Neutrophil (primary cell): ENCODE measurements at regions not wholly inside any gene's neighbourhood (a gene's known extent, or its start where the extent isn't known, plus 50 kb on each side); places are given as distances from the start of the nearest gene placed in this dataset.

Experiments
- H3K27ac ChIP-seq: fragments of 200-600 bp; sonication (generic); 2 replicates; pipeline ENCODE4 v1.5.1; 2016; ENCODE audit warnings: mild to moderate bottlenecking, moderate library complexity
- H3K27me3 ChIP-seq: fragments of 200-600 bp; sonication (generic); 2 replicates; pipeline ENCODE4 v1.6.0; 2016; ENCODE audit warnings: mild to moderate bottlenecking
- H3K36me3 ChIP-seq: fragments of 200-600 bp; sonication (generic); 2 replicates; pipeline ENCODE4 v1.5.1; 2017
- H3K4me1 ChIP-seq, 2 experiments: fragments of 200-600 bp in 1 of 2; sonication (generic) in 1 of 2; 1 replicate in 1 of 2; 2 replicates in 1 of 2; pipeline versions ENCODE4 v1.5.1 to v1.6.1; 2013 to 2016; ENCODE audit warnings: low read depth in 1 of 2, low read length in 1 of 2, mild to moderate bottlenecking in 1 of 2, moderate library complexity in 1 of 2; ENCODE audit not compliant: control insufficient read depth in 1 of 2, insufficient read depth in 1 of 2
- H3K4me3 ChIP-seq, 2 experiments: fragments of 200-600 bp in 1 of 2; sonication (generic) in 1 of 2; 1 replicate in 1 of 2; 2 replicates in 1 of 2; pipeline ENCODE4 v1.5.1; 2013 to 2016; ENCODE audit warnings: low read depth in 1 of 2, low read length in 1 of 2, mild to moderate bottlenecking in 1 of 2, moderate library complexity in 1 of 2
- H3K9me3 ChIP-seq: fragments of 200-600 bp; sonication (generic); 2 replicates; pipeline ENCODE4 v1.5.1; 2016
- TF ChIP-seq, protein P1 (sequence below): fragments of 200-600 bp; sonication (generic); IDR thresholded peaks from 2 replicates; pipeline ENCODE4 v1.5.1; 2016; ENCODE audit warnings: antibody characterized with exemption

DNA sequence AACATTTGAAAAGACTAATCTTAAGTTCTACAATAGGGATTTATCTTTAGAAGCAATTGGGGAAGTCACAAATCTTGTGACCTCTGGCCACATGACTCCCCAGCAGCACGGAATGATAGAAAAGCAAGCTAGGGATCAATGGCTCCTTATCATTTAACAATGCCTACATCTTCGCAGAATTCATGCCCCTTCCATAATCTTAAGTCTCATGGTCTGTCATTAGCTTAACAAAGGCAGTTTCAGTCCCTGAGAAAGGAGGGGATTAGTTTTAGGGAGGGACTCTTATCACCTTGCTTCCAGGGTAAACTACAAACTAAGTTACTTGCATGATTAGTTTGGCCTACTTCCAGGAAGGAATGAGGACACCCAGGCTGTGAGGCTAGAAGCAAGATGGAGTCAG lies 486.0 kb downstream of the RMST start:
- Histone ChIP-seq H3K27ac (no peak overlapping the region), H3K27me3 (no peaks in the 10 kb centered on the region), H3K36me3 (no peaks in the 10 kb centered on the region), H3K4me1 (no peaks in the 10 kb centered on the region), H3K4me3 (no peak overlapping the region), H3K9me3 (no peaks in the 10 kb centered on the region)
- TF ChIP-seq, protein P1, sequence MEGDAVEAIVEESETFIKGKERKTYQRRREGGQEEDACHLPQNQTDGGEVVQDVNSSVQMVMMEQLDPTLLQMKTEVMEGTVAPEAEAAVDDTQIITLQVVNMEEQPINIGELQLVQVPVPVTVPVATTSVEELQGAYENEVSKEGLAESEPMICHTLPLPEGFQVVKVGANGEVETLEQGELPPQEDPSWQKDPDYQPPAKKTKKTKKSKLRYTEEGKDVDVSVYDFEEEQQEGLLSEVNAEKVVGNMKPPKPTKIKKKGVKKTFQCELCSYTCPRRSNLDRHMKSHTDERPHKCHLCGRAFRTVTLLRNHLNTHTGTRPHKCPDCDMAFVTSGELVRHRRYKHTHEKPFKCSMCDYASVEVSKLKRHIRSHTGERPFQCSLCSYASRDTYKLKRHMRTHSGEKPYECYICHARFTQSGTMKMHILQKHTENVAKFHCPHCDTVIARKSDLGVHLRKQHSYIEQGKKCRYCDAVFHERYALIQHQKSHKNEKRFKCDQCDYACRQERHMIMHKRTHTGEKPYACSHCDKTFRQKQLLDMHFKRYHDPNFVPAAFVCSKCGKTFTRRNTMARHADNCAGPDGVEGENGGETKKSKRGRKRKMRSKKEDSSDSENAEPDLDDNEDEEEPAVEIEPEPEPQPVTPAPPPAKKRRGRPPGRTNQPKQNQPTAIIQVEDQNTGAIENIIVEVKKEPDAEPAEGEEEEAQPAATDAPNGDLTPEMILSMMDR, result no peak

DNA sequence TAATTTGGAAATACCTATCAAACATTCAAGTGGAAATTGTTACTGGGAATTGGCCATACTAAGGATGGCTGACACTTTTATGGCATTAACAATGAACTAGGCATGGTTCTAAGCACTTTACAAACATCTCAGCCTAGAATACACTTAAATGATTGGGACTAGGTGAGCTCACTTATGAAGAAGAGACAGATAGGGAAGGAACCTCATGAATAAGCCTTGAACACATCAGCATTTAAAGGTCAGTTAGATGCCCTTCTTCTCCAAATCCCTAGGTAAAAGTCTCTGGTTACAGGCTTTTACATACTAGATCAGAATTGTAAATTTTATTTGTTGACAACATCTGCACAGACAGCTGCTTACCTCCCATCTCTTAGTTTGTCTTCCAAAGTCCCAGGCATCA lies 488.6 kb downstream of the RMST start:
- TF ChIP-seq, protein P1, result no peak
- no peaks in the 10 kb centered on the region for H3K9me3 ChIP-seq
- H3K4me3 ChIP-seq, result no peak overlapping the region
- no peaks in the 10 kb centered on the region for H3K4me1 ChIP-seq
- H3K27ac ChIP-seq, result no peak overlapping the region
- H3K36me3 ChIP-seq, result no peaks in the 10 kb centered on the region
- H3K27me3 ChIP-seq, result no peaks in the 10 kb centered on the region

DNA sequence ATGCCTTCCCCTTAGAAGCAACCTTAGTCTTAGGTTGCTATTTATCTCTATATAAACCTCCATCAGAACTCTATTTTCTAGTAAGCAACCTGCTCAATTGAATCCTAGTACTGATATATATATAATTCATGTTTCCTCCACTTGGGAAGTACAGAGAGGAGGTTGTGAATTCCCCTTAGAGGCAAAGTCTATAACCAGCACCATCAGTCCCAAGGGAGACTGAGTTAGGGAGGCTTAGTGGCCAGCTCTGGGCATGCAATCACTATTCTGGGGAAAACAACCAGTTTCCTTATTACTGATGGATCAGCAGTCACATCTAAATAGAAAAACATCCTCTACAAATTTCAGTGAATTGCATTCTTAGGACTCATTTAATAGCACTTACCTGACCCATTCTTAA lies 489.1 kb downstream of the RMST start:
- Histone ChIP-seq H3K36me3 (no peaks in the 10 kb centered on the region), H3K27ac (no peak overlapping the region), H3K9me3 (no peaks in the 10 kb centered on the region), H3K27me3 (no peaks in the 10 kb centered on the region), H3K4me1 (no peaks in the 10 kb centered on the region), H3K4me3 (no peak overlapping the region)
- TF ChIP-seq, protein P1, result no peak

GRCh38 chr12:97957109-97957508 lies 494.5 kb downstream of the RMST start:
- TF ChIP-seq, protein P1, result no peak
- Histone ChIP-seq H3K4me1 (no peaks in the 10 kb centered on the region), H3K36me3 (no peaks in the 10 kb centered on the region), H3K27ac (no peak overlapping the region), H3K4me3 (no peak overlapping the region), H3K9me3 (no peaks in the 10 kb centered on the region), H3K27me3 (no peaks in the 10 kb centered on the region)

DNA sequence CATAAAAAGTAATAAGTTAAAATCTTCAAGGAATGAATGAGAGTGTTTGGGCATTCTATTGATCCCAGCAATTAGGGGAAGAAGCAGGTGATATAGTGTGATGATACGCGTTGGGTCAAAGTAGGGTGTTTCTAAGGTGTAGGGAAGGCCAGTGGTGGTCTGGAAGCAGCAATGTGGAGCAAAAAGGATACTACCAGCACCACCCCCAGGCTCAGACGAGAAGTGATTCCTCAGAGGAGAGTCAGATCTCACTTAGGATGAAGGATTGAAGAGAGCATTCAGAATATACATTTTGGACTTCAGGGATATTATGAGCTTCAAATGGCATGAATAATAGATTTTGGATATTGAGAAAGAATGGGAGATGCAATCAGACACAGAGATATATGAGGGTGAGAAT lies 497.6 kb downstream of the RMST start:
- Histone ChIP-seq H3K27me3 (no peaks in the 10 kb centered on the region), H3K4me1 (no peaks in the 10 kb centered on the region)
- TF ChIP-seq, protein P1, result no peak

More for the DNA sequence above, 497.6 kb downstream of the RMST start:
- H3K9me3 ChIP-seq, result no peaks in the 10 kb centered on the region
- H3K36me3 ChIP-seq, result no peaks in the 10 kb centered on the region
- no peak overlapping the region for H3K4me3 ChIP-seq
- H3K27ac ChIP-seq, result no peak overlapping the region
